ENCODE measurements at regions not wholly inside any gene's neighbourhood (a gene's known extent, or its start where the extent isn't known, plus 50 kb on each side); places are given as distances from the start of the nearest gene placed in this dataset.

GRCh38 chr4:136855886-136856285 lies 676.4 kb downstream of the PCDH18 start:
- ChIA-PET POLR2A (no interaction called here), CTCF (interaction anchor here (0.6 kb wide), 2 partner anchors 576 to 1485 kb away, joined by 3 to 4 read pairs; no protein-coding TSS in a partner anchor)
- Histone ChIP-seq H3K4me3 (ENCODE audit: low read depth, low read length) (no peak overlapping the region), H3K27ac (ENCODE audit: extremely low read depth, low read depth, low read length) (no peak overlapping the region), H3K4me1 (ENCODE audit: control insufficient read depth, insufficient read depth, low read length) (no peaks in the 10 kb centered on the region), H3K9me3 (ENCODE audit: control insufficient read depth, insufficient read depth, low read depth, low read length) (no peaks in the 10 kb centered on the region), H3K36me3 (ENCODE audit: control insufficient read depth in 2 of 2, insufficient read depth in 1 of 2, low read length in 2 of 2) (no peaks in the 10 kb centered on the region)
- TF ChIP-seq ZBTB8A (tag by site-specific recombination; IDR thresholded peaks at IDR 0.05) (no peak), ZNF692 (tag by site-specific recombination; IDR thresholded peaks at IDR 0.05) (no peak), ZNF140 (tag by site-specific recombination; IDR thresholded peaks at IDR 0.05) (no peak), GLI4 (tag by site-specific recombination; IDR thresholded peaks at IDR 0.05) (no peak), ZNF549 (tag by site-specific recombination; IDR thresholded peaks at IDR 0.05) (no peak), INSM2 (tag by site-specific recombination; IDR thresholded peaks at IDR 0.05) (no peak)

- POLR2A ChIA-PET: no interaction called here
- CTCF ChIA-PET: no interaction called here
- H3K4me1 ChIP-seq (ENCODE audit: control insufficient read depth, insufficient read depth, low read length): no peaks in the 10 kb centered on the region
- TF ChIP-seq ZNF10 (tag by site-specific recombination; IDR thresholded peaks at IDR 0.05) (no peak), ZFP3 (tag by site-specific recombination; IDR thresholded peaks at IDR 0.05; ENCODE audit: low read depth) (no peak), SCRT1 (tag by site-specific recombination; IDR thresholded peaks at IDR 0.05; ENCODE audit: borderline replicate concordance) (no peak), HOXA7 (CRISPR knock-in tag; IDR thresholded peaks at IDR 0.05; ENCODE audit: borderline replicate concordance) (no peak), GLIS1 (tag by site-specific recombination; IDR thresholded peaks at IDR 0.05) (no peak), ZNF571 (tag by site-specific recombination; IDR thresholded peaks at IDR 0.05) (no peak), ZNF16 (tag by site-specific recombination; IDR thresholded peaks at IDR 0.05; ENCODE audit: low read depth) (no peak), REST (tag by site-specific recombination; IDR thresholded peaks at IDR 0.05) (no peak), ZSCAN5A (tag by site-specific recombination; IDR thresholded peaks at IDR 0.05) (no peak), ZNF350 (tag by site-specific recombination; IDR thresholded peaks at IDR 0.05) (no peak), ZNF837 (tag by site-specific recombination; IDR thresholded peaks at IDR 0.05) (no peak), ZNF518A (tag by site-specific recombination; conservative IDR thresholded peaks at IDR 0.05; ENCODE audit: low read depth) (no peak), ZNF488 (tag by site-specific recombination; IDR thresholded peaks at IDR 0.05) (no peak), ATF2 (tag by site-specific recombination; IDR thresholded peaks at IDR 0.05; ENCODE audit: low read depth) (no peak)
Observed at GRCh38 chr4:136850446-136850845, 681.8 kb downstream of the PCDH18 start.

More at GRCh38 chr4:136850446-136850845, 681.8 kb downstream of the PCDH18 start:
- Histone ChIP-seq H3K9me3 (ENCODE audit: control insufficient read depth, insufficient read depth, low read depth, low read length) (no peaks in the 10 kb centered on the region), H3K27ac (ENCODE audit: extremely low read depth, low read depth, low read length) (no peak overlapping the region), H3K4me3 (ENCODE audit: low read depth, low read length) (no peak overlapping the region), H3K36me3 (ENCODE audit: control insufficient read depth in 2 of 2, insufficient read depth in 1 of 2, low read length in 2 of 2) (no peaks in the 10 kb centered on the region)
